CD4-positive, alpha-beta T cell (primary cell): ENCODE measurements at regions not wholly inside any gene's neighbourhood (a gene's known extent, or its start where the extent isn't known, plus 50 kb on each side); places are given as distances from the start of the nearest gene placed in this dataset.

Experiments used
- ATAC-seq: fragments of 200-7000 bp; cut with Tn5 transposase; one replicate; pipeline ENCODE4 v1.10.0; 2022; ENCODE audit warnings: mild to moderate bottlenecking; ENCODE audit not compliant: poor library complexity
- CTCF ChIA-PET: fragments of 350-600 bp; sonication (Branson Sonifier 250); formaldehyde crosslinking; loops from one replicate; lab custom pipeline; 2021; ENCODE audit warnings: antibody characterized with exemption, inconsistent platforms; lab: Charles Lee
- POLR2A ChIA-PET: fragments of 350-600 bp; sonication (Branson Sonifier 250); formaldehyde crosslinking; loops from one replicate; lab custom pipeline; 2021; ENCODE audit warnings: antibody characterized with exemption, inconsistent platforms; lab: Charles Lee
- DNase-seq, 14 experiments: peaks; one replicate each; pipeline ENCODE4 v3.0.0-alpha.2; 2013 to 2020; ENCODE audit warnings: mixed read lengths in 2 of 14
- H3K27ac ChIP-seq, 2 donors: one replicate each; pipeline versions ENCODE4 v1.5.1 to v1.7.0; 2013; ENCODE audit warnings: low read length in 2 of 2, low read depth in 1 of 2, mild to moderate bottlenecking in 1 of 2
- H3K27me3 ChIP-seq, 2 experiments: 1 replicate in 1 of 2; 2 replicates in 1 of 2; pipeline versions ENCODE4 v1.6.1 to v1.7.0; 2013; ENCODE audit warnings: low read length in 2 of 2, control low read depth in 1 of 2, mild to moderate bottlenecking in 1 of 2, moderate library complexity in 1 of 2; ENCODE audit not compliant: insufficient read depth in 2 of 2, control insufficient read depth in 1 of 2
- H3K36me3 ChIP-seq: one replicate; pipeline ENCODE4 v1.6.1; 2013; ENCODE audit warnings: low read length, control low read depth; ENCODE audit not compliant: insufficient read depth
- H3K4me1 ChIP-seq: one replicate; pipeline ENCODE4 v1.6.1; 2013; ENCODE audit warnings: low read length, control low read depth; ENCODE audit not compliant: insufficient read depth
- H3K4me3 ChIP-seq: one replicate; pipeline ENCODE4 v1.5.1; 2013; ENCODE audit warnings: mild to moderate bottlenecking, low read length, moderate library complexity
- H3K9me3 ChIP-seq, 2 experiments: 1 replicate in 1 of 2; 2 replicates in 1 of 2; pipeline versions ENCODE4 v1.6.1 to v1.7.0; 2013; ENCODE audit warnings: low read length in 2 of 2, mild to moderate bottlenecking in 2 of 2, control low read depth in 1 of 2, moderate library complexity in 1 of 2; ENCODE audit not compliant: control insufficient read depth in 1 of 2, insufficient read depth in 1 of 2
- H3K27ac Mint-ChIP-seq: one replicate; pipeline ENCODE4 v1.8.0; 2020; ENCODE audit warnings: mixed read lengths
- H3K27me3 Mint-ChIP-seq: one replicate; pipeline ENCODE4 v1.8.0; 2021; ENCODE audit warnings: mixed read lengths
- H3K36me3 Mint-ChIP-seq: one replicate; pipeline ENCODE4 v1.8.0; 2021; ENCODE audit warnings: low read depth, mixed read lengths
- H3K4me1 Mint-ChIP-seq: one replicate; pipeline ENCODE4 v1.8.0; 2021; ENCODE audit warnings: low read depth, mixed read lengths
- H3K4me3 Mint-ChIP-seq: one replicate; pipeline ENCODE4 v1.8.0; 2020; ENCODE audit warnings: mild to moderate bottlenecking, mixed read lengths
- H3K9me3 Mint-ChIP-seq: one replicate; pipeline ENCODE4 v1.8.0; 2020; ENCODE audit warnings: mixed read lengths
- CTCF ChIP-seq: fragments of 200-600 bp; IDR thresholded peaks from one replicate; pipeline ENCODE4 v1.8.0; 2022; ENCODE audit warnings: antibody characterized with exemption, mild to moderate bottlenecking
- intact Hi-C, 2 experiments: fragments of 100-400 bp; cut with DNase I in 1 of 2; cut with micrococcal nuclease in 1 of 2; formaldehyde crosslinking; loops; one replicate each; pipeline versions ENCODE4 v1.15.1 to v1.9.0; 2023 to 2025; cut with DNase I, micrococcal nuclease

- Mint-ChIP-seq H3K4me1 (peaks cover 27% of the 10 kb centered on the region), H3K36me3 (peaks cover 79% of the 10 kb centered on the region), H3K27me3 (no peaks in the 10 kb centered on the region), H3K9me3 (no peaks in the 10 kb centered on the region), H3K27ac (peak overlapping the region; percentile 46), H3K4me3 (peak overlapping the region; percentile 58)
- Histone ChIP-seq H3K27me3 (no peaks in the 10 kb centered on the region), H3K4me1 (peaks cover 8% of the 10 kb centered on the region), H3K27ac (no peak overlapping the region), H3K4me3 (no peak overlapping the region), H3K9me3 (peaks cover 2 to 8% of the 10 kb centered on the region in 2 experiments), H3K36me3 (no peaks in the 10 kb centered on the region)
- DNase-seq (peak in 3 of 14 experiments; percentile 29 to 60 (median 46)), ATAC-seq (peak; percentile 59)
- CTCF ChIA-PET = no interaction called here
- POLR2A ChIA-PET = interaction anchor here (0.6 kb wide), 2 partner anchors 212 to 1374 kb away, joined by 3 read pairs; no protein-coding TSS in a partner anchor
- TF ChIP-seq CTCF = no peak
- intact Hi-C loops = no loop called here
Measured at GRCh38 chrX:65127842-65128241, 151.6 kb upstream of the ZC4H2 start.

- no peaks in the 10 kb centered on the region for H3K4me1 Mint-ChIP-seq
- H3K4me3 Mint-ChIP-seq = no peak overlapping the region
- TF ChIP-seq CTCF = no peak
- ChIA-PET POLR2A (no interaction called here), CTCF (no interaction called here)
- no peak for DNase-seq
- peaks cover 18 to 26% of the 10 kb centered on the region in 2 experiments for H3K9me3 ChIP-seq
- no peaks in the 10 kb centered on the region for H3K4me1 ChIP-seq
- no peak overlapping the region for H3K27ac ChIP-seq
- intact Hi-C loops = no loop called here
- no peak for ATAC-seq
- peaks cover 3% of the 10 kb centered on the region for H3K9me3 Mint-ChIP-seq
- no peak overlapping the region for H3K4me3 ChIP-seq
- H3K27me3 Mint-ChIP-seq = no peaks in the 10 kb centered on the region
- H3K36me3 Mint-ChIP-seq = peaks cover 67% of the 10 kb centered on the region
- no peaks in the 10 kb centered on the region for H3K36me3 ChIP-seq
- no peak overlapping the region for H3K27ac Mint-ChIP-seq
- H3K27me3 ChIP-seq = no peaks in the 10 kb centered on the region
Measured at GRCh38 chrX:65098851-65099250, 122.6 kb upstream of the ZC4H2 start.

- H3K27ac ChIP-seq = no peak overlapping the region
- no peaks in the 10 kb centered on the region for H3K27me3 ChIP-seq
- no peak for TF ChIP-seq CTCF
- intact Hi-C loops = no loop called here
- peaks cover 88% of the 10 kb centered on the region for H3K36me3 Mint-ChIP-seq
- H3K4me3 Mint-ChIP-seq = no peak overlapping the region
- H3K4me1 ChIP-seq = no peaks in the 10 kb centered on the region
- H3K4me3 ChIP-seq = no peak overlapping the region
- no peak for ATAC-seq
- H3K27me3 Mint-ChIP-seq = no peaks in the 10 kb centered on the region
- no peaks in the 10 kb centered on the region for H3K4me1 Mint-ChIP-seq
- H3K9me3 ChIP-seq = peaks cover 13 to 26% of the 10 kb centered on the region in 2 experiments
- no peak overlapping the region for H3K27ac Mint-ChIP-seq
- ChIA-PET CTCF (interaction anchor here (0.6 kb wide), 1 partner anchor 743 kb away, joined by 3 read pairs; no protein-coding TSS in a partner anchor), POLR2A (no interaction called here)
- peaks cover 4% of the 10 kb centered on the region for H3K9me3 Mint-ChIP-seq
- no peak for DNase-seq
- H3K36me3 ChIP-seq = peaks cover 13% of the 10 kb centered on the region
Measured at GRCh38 chrX:65093658-65094057, 117.4 kb upstream of the ZC4H2 start.
